IMR-90 (cell line): ENCODE measurements at regions not wholly inside any gene's neighbourhood (a gene's known extent, or its start where the extent isn't known, plus 50 kb on each side); places are given as distances from the start of the nearest gene placed in this dataset.

Source experiments
- CEBPB ChIP-seq: IDR thresholded peaks from 2 replicates; pipeline ENCODE4 v1.6.1; 2012; ENCODE audit warnings: low read depth, low read length, improper control_type of control experiment
- MAFK ChIP-seq: IDR thresholded peaks from 2 replicates; pipeline ENCODE4 v1.6.1; 2012; ENCODE audit warnings: low read depth, low read length, improper control_type of control experiment
- MAZ ChIP-seq: IDR thresholded peaks from 2 replicates; pipeline ENCODE4 v1.6.1; 2012; ENCODE audit warnings: low read depth, mild to moderate bottlenecking, low read length, improper control_type of control experiment, moderate library complexity, borderline replicate concordance
- MXI1 ChIP-seq: IDR thresholded peaks from 2 replicates; pipeline ENCODE4 v1.6.1; 2012; ENCODE audit warnings: low read depth, mild to moderate bottlenecking, low read length, moderate library complexity, borderline replicate concordance
- NFE2L2 ChIP-seq: fragments of 150-350 bp; IDR thresholded peaks from 2 replicates; pipeline ENCODE4 v1.6.1; 2016; ENCODE audit warnings: low read depth, mild to moderate bottlenecking, low read length
- POLR2A ChIP-seq: IDR thresholded peaks from 2 replicates; pipeline ENCODE4 v1.6.1; 2012; ENCODE audit warnings: mild to moderate bottlenecking, low read depth, low read length
- RAD21 ChIP-seq: IDR thresholded peaks from 2 replicates; pipeline ENCODE4 v1.6.1; 2012; ENCODE audit warnings: low read length, improper control_type of control experiment
- RFX5 ChIP-seq: IDR thresholded peaks from 2 replicates; pipeline ENCODE4 v1.8.0; 2012; ENCODE audit warnings: low read depth, mild to moderate bottlenecking, low read length, moderate library complexity
- SMC3 ChIP-seq: fragments of 150-350 bp; IDR thresholded peaks from 2 replicates; pipeline ENCODE4 v1.6.1; 2016; ENCODE audit warnings: low read depth, mild to moderate bottlenecking, antibody characterized with exemption, low read length, moderate library complexity
- TF ChIP-seq, protein P1 (sequence below): conservative IDR thresholded peaks from 2 replicates; pipeline ENCODE4 v1.5.1; 2012; ENCODE audit warnings: mild to moderate bottlenecking, low read depth, low read length, improper control_type of control experiment
- TF ChIP-seq, protein P2 (sequence below): fragments of 150-350 bp; IDR thresholded peaks from 2 replicates; pipeline ENCODE4 v1.6.1; 2017; ENCODE audit warnings: mild to moderate bottlenecking, antibody characterized with exemption, low read length, low read depth

DNA sequence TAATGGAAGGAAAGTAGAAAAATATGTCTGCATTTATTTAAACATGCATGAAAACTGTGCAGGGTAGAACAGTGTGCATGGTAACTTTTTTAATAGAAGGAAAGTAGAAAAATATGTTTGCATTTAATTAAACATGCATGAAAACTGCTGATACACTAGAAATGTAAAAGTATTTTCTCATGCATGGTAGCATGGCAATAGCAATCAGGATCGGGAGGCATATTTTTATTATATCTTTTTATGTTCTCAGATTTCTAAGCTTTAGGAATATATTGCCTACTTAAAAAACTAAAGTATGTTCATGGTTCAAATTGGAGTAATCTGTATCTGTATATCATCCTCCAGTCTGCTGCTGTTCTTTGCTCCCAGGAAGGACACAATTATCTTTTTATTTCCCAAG lies 1468.9 kb upstream of the GBE1 start:
- TF ChIP-seq POLR2A (no peak), NFE2L2 (no peak), RAD21 (no peak), MXI1 (no peak), MAZ (no peak), SMC3 (no peak), RFX5 (no peak), MAFK (no peak), CEBPB (no peak)
- TF ChIP-seq, protein P1, sequence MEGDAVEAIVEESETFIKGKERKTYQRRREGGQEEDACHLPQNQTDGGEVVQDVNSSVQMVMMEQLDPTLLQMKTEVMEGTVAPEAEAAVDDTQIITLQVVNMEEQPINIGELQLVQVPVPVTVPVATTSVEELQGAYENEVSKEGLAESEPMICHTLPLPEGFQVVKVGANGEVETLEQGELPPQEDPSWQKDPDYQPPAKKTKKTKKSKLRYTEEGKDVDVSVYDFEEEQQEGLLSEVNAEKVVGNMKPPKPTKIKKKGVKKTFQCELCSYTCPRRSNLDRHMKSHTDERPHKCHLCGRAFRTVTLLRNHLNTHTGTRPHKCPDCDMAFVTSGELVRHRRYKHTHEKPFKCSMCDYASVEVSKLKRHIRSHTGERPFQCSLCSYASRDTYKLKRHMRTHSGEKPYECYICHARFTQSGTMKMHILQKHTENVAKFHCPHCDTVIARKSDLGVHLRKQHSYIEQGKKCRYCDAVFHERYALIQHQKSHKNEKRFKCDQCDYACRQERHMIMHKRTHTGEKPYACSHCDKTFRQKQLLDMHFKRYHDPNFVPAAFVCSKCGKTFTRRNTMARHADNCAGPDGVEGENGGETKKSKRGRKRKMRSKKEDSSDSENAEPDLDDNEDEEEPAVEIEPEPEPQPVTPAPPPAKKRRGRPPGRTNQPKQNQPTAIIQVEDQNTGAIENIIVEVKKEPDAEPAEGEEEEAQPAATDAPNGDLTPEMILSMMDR, result no peak
- TF ChIP-seq, protein P2, sequence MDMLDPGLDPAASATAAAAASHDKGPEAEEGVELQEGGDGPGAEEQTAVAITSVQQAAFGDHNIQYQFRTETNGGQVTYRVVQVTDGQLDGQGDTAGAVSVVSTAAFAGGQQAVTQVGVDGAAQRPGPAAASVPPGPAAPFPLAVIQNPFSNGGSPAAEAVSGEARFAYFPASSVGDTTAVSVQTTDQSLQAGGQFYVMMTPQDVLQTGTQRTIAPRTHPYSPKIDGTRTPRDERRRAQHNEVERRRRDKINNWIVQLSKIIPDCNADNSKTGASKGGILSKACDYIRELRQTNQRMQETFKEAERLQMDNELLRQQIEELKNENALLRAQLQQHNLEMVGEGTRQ, result no peak
